HCT116 (cell line): ENCODE measurements at regions not wholly inside any gene's neighbourhood (a gene's known extent, or its start where the extent isn't known, plus 50 kb on each side); places are given as distances from the start of the nearest gene placed in this dataset.

Experiments used
- CEBPB ChIP-seq: IDR thresholded peaks from 2 replicates; pipeline ENCODE4 v1.6.1; 2012; ENCODE audit warnings: low read depth
- EZH2 ChIP-seq: fragments of 200-600 bp; sonication (generic); IDR thresholded peaks from 2 replicates; pipeline ENCODE4 v1.6.1; 2017; ENCODE audit warnings: antibody characterized with exemption, mixed run types
- POLR2A ChIP-seq: IDR thresholded peaks from 2 replicates; pipeline ENCODE4 v1.7.0; 2011; ENCODE audit warnings: borderline replicate concordance; ENCODE audit not compliant: insufficient read depth, insufficient read length; ENCODE audit errors: extremely low read depth
- SP1 ChIP-seq: IDR thresholded peaks from 2 replicates; pipeline ENCODE4 v1.6.1; 2012; ENCODE audit warnings: low read depth

- TF ChIP-seq SP1 (no peak), POLR2A (no peak), EZH2 (no peak), CEBPB (no peak)
These were observed 474.3 kb upstream of the CAMK1G start for GRCh38 chr1:209109001-209109785.
